Activated CD4-positive, alpha-beta memory T cell treated with anti-CD3 and anti-CD28 coated beads, Interleukin-2, amount 10 ng/mL, durations not matched to agents 7 days and 5 days (primary cell): ENCODE measurements at regions not wholly inside any gene's neighbourhood (a gene's known extent, or its start where the extent isn't known, plus 50 kb on each side); places are given as distances from the start of the nearest gene placed in this dataset.
"Not testable (repeated sequence)": the region's sequence is repeated elsewhere in the genome, so short reads cannot be mapped to it uniquely, and the experiment has no call there.

Experiments used
- CTCF ChIA-PET: fragments of 350-600 bp; sonication (Branson Sonifier 250); formaldehyde crosslinking; loops from one replicate; lab custom pipeline; 2021; ENCODE audit warnings: antibody characterized with exemption, inconsistent platforms; lab: Charles Lee
- POLR2A ChIA-PET: fragments of 350-600 bp; sonication (Branson Sonifier 250); formaldehyde crosslinking; loops from one replicate; lab custom pipeline; 2021; ENCODE audit warnings: antibody characterized with exemption; lab: Charles Lee
- DNase-seq: peaks from one replicate; pipeline ENCODE4 v3.0.0-alpha.2; 2020
- H3K27ac Mint-ChIP-seq: one replicate; pipeline ENCODE4 v1.8.0; 2021; ENCODE audit warnings: mild to moderate bottlenecking, mixed read lengths
- H3K27me3 Mint-ChIP-seq: one replicate; pipeline ENCODE4 v1.8.0; 2021; ENCODE audit warnings: mixed read lengths
- H3K36me3 Mint-ChIP-seq: one replicate; pipeline ENCODE4 v1.8.0; 2021; ENCODE audit warnings: low read depth, mixed read lengths
- H3K4me1 Mint-ChIP-seq: one replicate; pipeline ENCODE4 v1.8.0; 2021; ENCODE audit warnings: mixed read lengths
- H3K4me3 Mint-ChIP-seq: one replicate; pipeline ENCODE4 v1.8.0; 2021; ENCODE audit warnings: mild to moderate bottlenecking, mixed read lengths
- H3K9me3 Mint-ChIP-seq: one replicate; pipeline ENCODE4 v1.8.0; 2021; ENCODE audit warnings: mixed read lengths

- H3K27me3 Mint-ChIP-seq, result peaks cover 11% of the 10 kb centered on the region
- POLR2A ChIA-PET, H3K36me3 Mint-ChIP-seq, H3K4me3 Mint-ChIP-seq, DNase-seq, H3K27ac Mint-ChIP-seq, H3K9me3 Mint-ChIP-seq, CTCF ChIA-PET: not testable (repeated sequence)
- peaks cover 11% of the 10 kb centered on the region for H3K4me1 Mint-ChIP-seq
Measured at GRCh38 chr11:127941554-127941953, 645.8 kb downstream of the ETS1 start.

GRCh38 chr11:127939000-127939399, 648.4 kb downstream of the ETS1 start:
- CTCF ChIA-PET, result no interaction called here
- H3K36me3 Mint-ChIP-seq, result no peaks in the 10 kb centered on the region
- no peak for DNase-seq

DNA sequence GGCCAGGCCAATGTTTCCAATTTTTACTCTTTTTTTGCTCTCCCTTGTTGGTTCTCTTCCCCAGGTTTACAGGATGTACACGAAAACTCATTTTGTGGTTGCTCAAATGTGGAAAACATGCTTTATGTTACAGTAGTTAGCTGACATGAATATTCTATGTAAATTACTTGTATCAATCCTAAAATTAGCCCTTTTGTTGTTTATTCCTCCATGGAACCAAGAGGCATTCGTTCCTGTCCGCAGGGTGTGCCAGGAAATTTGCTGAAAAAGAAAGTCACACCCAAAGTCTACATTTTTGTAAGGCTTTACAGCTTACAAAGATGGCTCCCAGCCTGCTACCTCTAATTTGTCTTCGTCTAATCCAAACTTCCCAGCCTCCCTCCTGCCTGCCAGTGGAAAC, 652.3 kb downstream of the ETS1 start:
- H3K9me3 Mint-ChIP-seq, result no peaks in the 10 kb centered on the region
- ChIA-PET POLR2A (no interaction called here), CTCF (no interaction called here)
- H3K36me3 Mint-ChIP-seq, result no peaks in the 10 kb centered on the region
- no peak for DNase-seq
- H3K27me3 Mint-ChIP-seq, result peaks cover 6% of the 10 kb centered on the region
- H3K4me1 Mint-ChIP-seq, result no peaks in the 10 kb centered on the region
- H3K4me3 Mint-ChIP-seq, result no peak overlapping the region
- no peak overlapping the region for H3K27ac Mint-ChIP-seq

More at GRCh38 chr11:127939000-127939399, 648.4 kb downstream of the ETS1 start:
- peaks cover 10% of the 10 kb centered on the region for H3K27me3 Mint-ChIP-seq
- peaks cover 10% of the 10 kb centered on the region for H3K4me1 Mint-ChIP-seq
- H3K27ac Mint-ChIP-seq, result no peak overlapping the region
- peaks cover 2% of the 10 kb centered on the region for H3K9me3 Mint-ChIP-seq
- no peak overlapping the region for H3K4me3 Mint-ChIP-seq
- POLR2A ChIA-PET, result no interaction called here

DNA sequence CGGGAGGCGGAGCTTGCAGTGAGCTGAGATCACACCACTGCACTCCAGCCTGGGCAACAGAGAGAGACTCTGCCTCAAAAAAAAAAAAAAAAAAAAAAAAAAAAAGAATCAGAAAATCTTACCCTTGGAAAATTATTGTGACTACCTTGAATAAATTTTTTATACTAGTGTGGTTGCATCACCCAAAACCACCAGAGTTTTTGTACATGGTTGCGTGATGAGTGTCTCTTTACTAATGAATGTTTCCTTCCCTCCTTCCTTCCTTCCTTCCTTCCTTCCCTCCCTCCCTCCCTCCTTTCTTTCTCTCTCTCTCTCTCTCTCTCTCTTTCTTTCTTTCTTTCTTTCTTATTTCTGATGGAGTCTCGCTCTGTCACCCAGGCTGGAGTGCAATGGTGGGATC, 653.4 kb downstream of the ETS1 start:
- H3K36me3 Mint-ChIP-seq, H3K4me3 Mint-ChIP-seq, H3K4me1 Mint-ChIP-seq, H3K27me3 Mint-ChIP-seq, CTCF ChIA-PET, H3K27ac Mint-ChIP-seq, POLR2A ChIA-PET, H3K9me3 Mint-ChIP-seq, DNase-seq: not testable (repeated sequence)

DNA sequence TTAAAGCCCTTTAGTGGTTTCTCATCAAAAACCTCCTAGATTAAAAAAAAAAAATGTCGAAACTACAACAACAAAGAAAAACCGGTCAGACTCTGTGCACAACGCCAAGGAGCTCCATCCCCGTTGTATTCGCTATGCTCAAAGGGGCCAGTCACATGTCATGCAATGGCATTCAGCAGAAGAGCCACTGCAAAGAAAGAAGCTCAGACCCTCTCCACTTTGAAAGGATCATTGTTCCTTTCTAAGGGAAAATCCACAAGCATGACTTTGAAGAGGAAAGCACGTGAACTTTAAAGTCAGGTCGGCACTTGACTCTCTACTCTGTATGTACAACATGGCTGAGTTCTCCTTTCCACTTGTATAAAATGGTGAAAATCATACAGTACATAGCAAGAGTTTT, 655.6 kb downstream of the ETS1 start:
- ChIA-PET POLR2A (no interaction called here), CTCF (no interaction called here)
- H3K4me1 Mint-ChIP-seq, result no peaks in the 10 kb centered on the region
- H3K4me3 Mint-ChIP-seq, result no peak overlapping the region
- peaks cover 9% of the 10 kb centered on the region for H3K27me3 Mint-ChIP-seq
- no peak for DNase-seq
- no peaks in the 10 kb centered on the region for H3K36me3 Mint-ChIP-seq
- H3K27ac Mint-ChIP-seq, result no peak overlapping the region
- no peaks in the 10 kb centered on the region for H3K9me3 Mint-ChIP-seq

GRCh38 chr11:127926721-127927120, 660.6 kb downstream of the ETS1 start:
- H3K4me1 Mint-ChIP-seq, result no peaks in the 10 kb centered on the region
- DNase-seq, result no peak
- no peak overlapping the region for H3K4me3 Mint-ChIP-seq
- H3K9me3 Mint-ChIP-seq, result peaks cover 2% of the 10 kb centered on the region
- ChIA-PET POLR2A (no interaction called here), CTCF (no interaction called here)
- no peak overlapping the region for H3K27ac Mint-ChIP-seq
- H3K27me3 Mint-ChIP-seq, result peaks cover 13% of the 10 kb centered on the region
- H3K36me3 Mint-ChIP-seq, result no peaks in the 10 kb centered on the region

GRCh38 chr11:127925475-127925874, 661.9 kb downstream of the ETS1 start:
- no peak for DNase-seq
- H3K36me3 Mint-ChIP-seq, result no peaks in the 10 kb centered on the region
- H3K9me3 Mint-ChIP-seq, result peaks cover 4% of the 10 kb centered on the region
- H3K27ac Mint-ChIP-seq, result no peak overlapping the region
- ChIA-PET POLR2A (no interaction called here), CTCF (no interaction called here)
- H3K4me1 Mint-ChIP-seq, result no peaks in the 10 kb centered on the region
- H3K4me3 Mint-ChIP-seq, result no peak overlapping the region
- peaks cover 12% of the 10 kb centered on the region for H3K27me3 Mint-ChIP-seq

DNA sequence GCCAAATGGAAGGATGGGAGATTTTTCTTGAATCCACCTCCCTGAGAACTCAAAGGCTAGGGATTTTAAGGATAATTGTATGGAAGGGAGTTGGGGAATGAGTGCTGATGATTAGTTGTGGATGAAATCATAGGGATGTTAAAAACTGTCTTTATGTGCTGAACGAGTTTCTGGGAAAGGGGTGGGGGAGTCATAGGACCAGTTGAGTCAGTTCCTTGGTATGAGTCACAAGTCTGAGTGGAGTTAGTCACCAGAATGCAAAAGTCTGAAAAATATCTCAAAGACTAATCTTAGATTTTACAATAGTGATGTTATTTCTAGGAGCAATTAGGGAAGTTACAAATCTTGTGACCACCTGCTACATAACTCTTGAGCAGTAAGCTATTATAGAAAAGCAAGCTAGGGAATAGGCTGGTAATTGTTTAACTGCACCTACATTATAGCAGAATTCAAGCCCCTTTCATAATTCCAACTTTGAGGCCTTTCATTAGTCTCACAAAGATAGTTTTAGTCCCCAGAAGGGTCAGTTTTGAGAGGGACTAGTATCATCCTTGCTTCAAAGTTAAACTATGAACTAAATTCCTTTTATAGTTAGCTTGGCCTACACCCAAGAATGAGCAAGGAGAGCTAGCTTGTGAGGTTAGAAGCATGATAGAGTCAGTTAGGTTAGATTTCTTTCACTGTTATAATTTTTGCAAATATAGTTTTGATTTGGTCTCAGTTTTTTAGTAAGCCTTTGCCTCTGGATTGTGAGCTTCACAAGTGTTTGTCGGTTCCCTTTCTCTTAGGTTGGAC, 668.0 kb downstream of the ETS1 start:
- peaks cover 5% of the 10 kb centered on the region for H3K27me3 Mint-ChIP-seq
- no peak overlapping the region for H3K4me3 Mint-ChIP-seq
- no peak for DNase-seq
- H3K36me3 Mint-ChIP-seq, result peaks cover 2% of the 10 kb centered on the region
- H3K4me1 Mint-ChIP-seq, result peaks cover 7% of the 10 kb centered on the region
- POLR2A ChIA-PET, result no interaction called here
- H3K27ac Mint-ChIP-seq, result no peak overlapping the region
- H3K9me3 Mint-ChIP-seq, result peaks cover 15% of the 10 kb centered on the region
- CTCF ChIA-PET, result no interaction called here

- no peaks in the 10 kb centered on the region for H3K36me3 Mint-ChIP-seq
- no peaks in the 10 kb centered on the region for H3K9me3 Mint-ChIP-seq
- ChIA-PET POLR2A (no interaction called here), CTCF (no interaction called here)
- H3K4me3 Mint-ChIP-seq, result no peak overlapping the region
- H3K27ac Mint-ChIP-seq, result no peak overlapping the region
- H3K27me3 Mint-ChIP-seq, result no peaks in the 10 kb centered on the region
- no peaks in the 10 kb centered on the region for H3K4me1 Mint-ChIP-seq
- no peak for DNase-seq
Measured at GRCh38 chr11:127902382-127902781, 685.0 kb downstream of the ETS1 start.

- CTCF ChIA-PET, result no interaction called here
- H3K4me3 Mint-ChIP-seq, result no peak overlapping the region
- no peaks in the 10 kb centered on the region for H3K36me3 Mint-ChIP-seq
- H3K9me3 Mint-ChIP-seq, result no peaks in the 10 kb centered on the region
- no peak overlapping the region for H3K27ac Mint-ChIP-seq
- H3K4me1 Mint-ChIP-seq, result no peaks in the 10 kb centered on the region
- no peaks in the 10 kb centered on the region for H3K27me3 Mint-ChIP-seq
- POLR2A ChIA-PET, result no interaction called here
- no peak for DNase-seq
Measured at GRCh38 chr11:127898422-127899365, 688.7 kb downstream of the ETS1 start.

GRCh38 chr11:127895776-127896175, 691.6 kb downstream of the ETS1 start:
- Mint-ChIP-seq H3K4me1 (no peaks in the 10 kb centered on the region), H3K36me3 (no peaks in the 10 kb centered on the region), H3K9me3 (no peaks in the 10 kb centered on the region), H3K27me3 (no peaks in the 10 kb centered on the region), H3K27ac (no peak overlapping the region), H3K4me3 (no peak overlapping the region)
- no peak for DNase-seq
- ChIA-PET POLR2A (no interaction called here), CTCF (no interaction called here)

DNA sequence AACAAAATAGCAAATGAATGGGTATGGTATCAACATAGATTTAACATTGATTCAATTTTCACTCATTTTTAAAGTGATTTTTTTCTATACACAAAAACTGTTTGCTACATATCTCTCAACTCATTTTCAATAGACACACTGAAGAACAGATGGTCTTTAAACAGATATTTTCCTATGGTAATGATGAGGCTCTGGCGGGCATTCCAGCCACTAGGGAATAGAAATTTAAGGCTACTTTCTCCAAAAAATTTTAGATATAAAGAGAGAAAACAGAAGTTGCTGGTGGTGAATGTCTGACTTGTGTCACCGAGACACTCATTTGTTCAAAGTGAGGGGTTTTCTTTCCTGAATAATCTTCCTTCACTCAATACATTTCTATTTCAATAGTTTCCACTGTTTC, 693.0 kb downstream of the ETS1 start:
- H3K36me3 Mint-ChIP-seq, result no peaks in the 10 kb centered on the region
- H3K27ac Mint-ChIP-seq, result no peak overlapping the region
- H3K4me3 Mint-ChIP-seq, result no peak overlapping the region
- no peak for DNase-seq
- no peaks in the 10 kb centered on the region for H3K9me3 Mint-ChIP-seq
- ChIA-PET CTCF (no interaction called here), POLR2A (no interaction called here)
- H3K4me1 Mint-ChIP-seq, result no peaks in the 10 kb centered on the region
- H3K27me3 Mint-ChIP-seq, result no peaks in the 10 kb centered on the region

- no peak overlapping the region for H3K4me3 Mint-ChIP-seq
- no peaks in the 10 kb centered on the region for H3K27me3 Mint-ChIP-seq
- H3K4me1 Mint-ChIP-seq, result no peaks in the 10 kb centered on the region
- H3K9me3 Mint-ChIP-seq, result peaks cover 4% of the 10 kb centered on the region
- no peak overlapping the region for H3K27ac Mint-ChIP-seq
- ChIA-PET CTCF (interaction anchor here (0.6 to 1.0 kb wide), 3 partner anchors 45 to 958 kb away, joined by 3 to 4 read pairs (median 3); no protein-coding TSS in a partner anchor), POLR2A (no interaction called here)
- H3K36me3 Mint-ChIP-seq, result no peaks in the 10 kb centered on the region
- DNase-seq, result no peak
Measured at GRCh38 chr11:127890030-127890615, 697.2 kb downstream of the ETS1 start.
